SH-SY5Y (cell line): ENCODE measurements at regions not wholly inside any gene's neighbourhood (a gene's known extent, or its start where the extent isn't known, plus 50 kb on each side); places are given as distances from the start of the nearest gene placed in this dataset.

Experiments used
- GATA2 ChIP-seq: IDR thresholded peaks from 2 replicates; pipeline ENCODE4 v1.6.1; 2011; ENCODE audit warnings: mild to moderate bottlenecking, low read depth, low read length
- GATA3 ChIP-seq: IDR thresholded peaks from 2 replicates; pipeline ENCODE4 v1.6.1; 2011; ENCODE audit warnings: low read depth, mild to moderate bottlenecking, low read length, moderate library complexity

DNA sequence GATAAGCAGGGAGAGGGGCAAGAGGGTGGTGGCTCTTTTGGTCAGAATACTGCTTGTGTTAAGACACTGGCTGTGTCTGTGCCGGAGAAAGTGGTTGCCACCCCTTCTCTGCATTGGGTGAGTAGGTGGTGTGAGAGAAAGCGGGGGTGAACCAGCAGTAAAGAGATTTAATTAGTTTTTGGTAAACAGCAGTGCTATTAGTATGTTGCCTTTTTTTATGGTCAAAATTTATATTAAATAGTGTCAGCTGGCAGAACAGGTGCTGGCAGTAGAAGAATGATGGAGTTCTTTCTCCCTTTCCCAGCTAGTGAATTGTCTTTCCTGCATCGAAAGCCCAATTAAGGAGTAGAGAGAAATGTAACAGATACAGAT, 181.6 kb downstream of the LARP7 start:
- TF ChIP-seq GATA3, result no peak
- no peak for TF ChIP-seq GATA2

GRCh38 chr4:112819729-112820128, 182.8 kb downstream of the LARP7 start:
- TF ChIP-seq GATA3, result no peak
- no peak for TF ChIP-seq GATA2

DNA sequence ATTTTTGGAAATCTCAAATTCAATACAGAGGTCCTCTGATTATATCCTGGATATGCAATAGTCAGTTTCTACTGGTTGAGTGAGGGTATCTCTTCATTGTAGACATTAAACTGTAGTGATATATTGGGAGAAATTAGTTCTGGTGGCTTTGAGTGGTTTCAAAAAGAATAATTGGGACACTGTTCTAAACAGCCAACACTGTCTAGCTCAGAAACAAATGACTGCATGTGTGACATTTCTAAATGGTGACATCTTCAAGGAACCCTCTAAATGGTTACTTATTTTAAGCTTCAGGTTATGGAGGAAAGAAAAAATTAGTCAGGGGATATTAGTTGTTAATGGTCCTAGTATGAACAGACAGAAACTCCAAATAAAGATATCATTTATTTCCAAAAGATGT, 186.2 kb downstream of the LARP7 start:
- no peak for TF ChIP-seq GATA3
- TF ChIP-seq GATA2, result no peak

- TF ChIP-seq GATA2 (no peak), GATA3 (no peak)
These were observed 186.7 kb downstream of the LARP7 start for GRCh38 chr4:112823606-112824005.

GRCh38 chr4:112830753-112831386, 193.9 kb downstream of the LARP7 start:
- no peak for TF ChIP-seq GATA2
- no peak for TF ChIP-seq GATA3

- no peak for TF ChIP-seq GATA3
- TF ChIP-seq GATA2, result no peak
These were observed 195.6 kb downstream of the LARP7 start for GRCh38 chr4:112832493-112832892.

DNA sequence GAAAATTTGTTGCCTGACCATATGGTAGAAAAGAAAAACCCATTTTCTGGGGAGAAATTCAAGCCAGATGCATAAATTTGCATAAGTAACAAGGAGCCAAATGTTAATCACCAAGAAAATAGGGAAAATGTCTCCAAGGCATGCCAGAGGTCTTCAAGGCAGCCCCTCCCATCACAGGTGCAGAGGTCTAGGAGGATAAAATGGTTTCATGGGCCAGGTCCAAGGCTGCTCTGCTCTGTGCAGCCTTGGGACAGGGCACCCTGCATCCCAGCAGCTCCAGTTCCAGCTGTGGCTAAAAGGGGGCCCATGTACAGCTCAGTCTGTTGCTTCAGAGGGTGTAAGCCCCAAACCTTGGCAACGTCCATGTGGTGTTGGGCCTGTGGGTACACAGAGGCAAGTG, 200.0 kb downstream of the LARP7 start:
- no peak for TF ChIP-seq GATA3
- TF ChIP-seq GATA2, result no peak

GRCh38 chr4:112840061-112840460, 203.1 kb downstream of the LARP7 start:
- TF ChIP-seq GATA2 (no peak), GATA3 (no peak)

- TF ChIP-seq GATA3, result no peak
- TF ChIP-seq GATA2, result no peak
These were observed 203.7 kb downstream of the LARP7 start for GRCh38 chr4:112840619-112841018.

- no peak for TF ChIP-seq GATA2
- no peak for TF ChIP-seq GATA3
These were observed 205.6 kb downstream of the LARP7 start for GRCh38 chr4:112842513-112842912.

- TF ChIP-seq GATA2, result no peak
- no peak for TF ChIP-seq GATA3
These were observed 204.1 kb upstream of the ANK2 start for GRCh38 chr4:112845386-112845785.

DNA sequence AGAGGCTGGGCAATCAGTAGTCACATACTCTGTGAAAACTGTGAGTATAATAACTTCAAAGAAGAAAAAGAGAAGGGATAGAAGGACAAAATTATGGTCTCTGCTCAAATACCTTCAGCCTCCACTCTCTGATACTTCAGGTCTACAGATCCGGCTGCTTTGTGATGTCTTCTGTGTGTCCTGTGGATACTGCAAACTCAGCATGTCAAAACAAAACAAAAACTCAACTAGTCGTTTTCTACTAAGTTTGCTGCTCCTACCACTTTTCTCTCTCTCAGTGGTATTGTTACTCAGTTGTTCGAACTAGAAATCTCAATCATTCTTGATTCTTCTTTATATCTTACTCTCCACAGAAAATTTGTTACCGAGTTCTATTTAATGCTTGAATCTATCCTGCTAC, 202.4 kb upstream of the ANK2 start:
- no peak for TF ChIP-seq GATA3
- TF ChIP-seq GATA2, result no peak

GRCh38 chr4:112847781-112848180, 201.7 kb upstream of the ANK2 start:
- TF ChIP-seq GATA2 (no peak), GATA3 (no peak)

GRCh38 chr4:112848911-112849310, 200.5 kb upstream of the ANK2 start:
- TF ChIP-seq GATA2, result no peak
- no peak for TF ChIP-seq GATA3

GRCh38 chr4:112852601-112853000, 196.9 kb upstream of the ANK2 start:
- TF ChIP-seq GATA2, result no peak
- TF ChIP-seq GATA3, result no peak

- no peak for TF ChIP-seq GATA2
- no peak for TF ChIP-seq GATA3
These were observed 195.7 kb upstream of the ANK2 start for GRCh38 chr4:112853662-112854256.

DNA sequence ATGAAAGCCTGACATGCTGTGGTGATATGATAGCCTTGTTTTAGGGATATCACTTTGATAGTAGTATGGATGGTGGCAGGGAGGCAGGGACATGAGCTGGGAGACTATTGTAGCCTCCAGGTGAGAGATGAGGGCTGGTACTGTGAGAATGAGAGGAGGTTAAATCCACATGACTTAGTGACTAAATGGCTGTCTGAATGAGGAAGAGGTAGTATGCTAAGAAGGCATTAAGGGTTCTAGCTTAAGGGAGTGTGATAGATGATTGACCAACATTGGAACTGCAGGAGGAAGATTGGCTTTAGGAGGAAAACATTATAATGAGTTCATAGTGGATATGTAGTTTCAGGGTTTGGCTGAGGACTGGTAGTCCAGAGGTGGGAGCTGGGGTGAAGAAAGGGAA, 195.0 kb upstream of the ANK2 start:
- no peak for TF ChIP-seq GATA2
- no peak for TF ChIP-seq GATA3

- no peak for TF ChIP-seq GATA3
- TF ChIP-seq GATA2, result no peak
These were observed 194.4 kb upstream of the ANK2 start for GRCh38 chr4:112855058-112855457.
